ENCODE measurements at regions not wholly inside any gene's neighbourhood (a gene's known extent, or its start where the extent isn't known, plus 50 kb on each side); places are given as distances from the start of the nearest gene placed in this dataset.

DNA sequence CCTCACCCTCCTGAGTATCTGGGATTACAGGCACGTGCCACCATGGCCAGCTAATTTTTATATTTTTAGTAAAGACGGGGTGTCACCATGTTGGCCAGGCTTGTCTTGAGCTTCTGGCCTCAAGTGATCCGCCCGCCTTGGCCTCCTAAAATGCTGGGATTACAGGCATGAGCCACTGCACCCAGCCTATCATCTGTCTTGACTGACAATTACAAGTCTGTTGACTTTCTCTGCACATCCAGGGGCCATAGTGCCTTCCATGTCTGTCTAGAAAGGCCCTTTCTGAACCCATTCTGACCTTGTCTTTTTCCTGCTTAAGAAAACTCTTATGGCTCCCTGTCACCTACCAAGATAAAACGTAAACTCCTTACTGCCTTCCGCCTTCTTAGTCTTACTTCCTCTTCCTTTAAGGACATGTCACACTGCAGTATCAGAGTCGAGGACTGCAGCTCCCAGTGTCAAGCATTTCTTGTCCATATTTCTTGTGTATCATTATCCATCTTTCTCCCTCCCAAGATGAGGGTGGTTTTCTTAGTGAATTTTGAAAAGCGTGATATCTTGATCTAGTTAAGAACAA is 49.9 kb upstream of the SHB start:
- no peak for DNase-seq
- H3K27me3 Mint-ChIP-seq, result peaks cover 10 to 11% of the 10 kb centered on the region in 2 donors
- Histone ChIP-seq H3K27me3 (replicated peaks in 1 of 2; ENCODE audit: control insufficient read depth in 2 of 2, extremely low read depth in 1 of 2, insufficient read depth in 2 of 2, low read length in 1 of 2) (peaks cover 0 to 15% of the 10 kb centered on the region in 2 experiments), H3K27ac (ENCODE audit: low read length) (no peak overlapping the region), H3K4me3 (ENCODE audit: control insufficient read depth in 1 of 2, extremely low read depth in 1 of 2, low read length in 1 of 2) (no peak overlapping the region), H3K9me3 (no peaks in the 10 kb centered on the region), H3K4me1 (ENCODE audit: control insufficient read depth in 1 of 2, extremely low read depth in 1 of 2, insufficient read depth in 2 of 2, low read length in 2 of 2) (no peaks in the 10 kb centered on the region), H3K36me3 (ENCODE audit: control insufficient read depth in 2 of 2, extremely low read depth in 1 of 2, insufficient read depth in 1 of 2, low read length in 1 of 2) (no peaks in the 10 kb centered on the region)
- H3K4me1 Mint-ChIP-seq, result no peaks in the 10 kb centered on the region
- 75% methylated on average over 5 of the region's 8 CpGs for WGBS (ENCODE audit: insufficient coverage)
- no peak for ATAC-seq (replicated peaks in 1 of 4)
- no peaks in the 10 kb centered on the region for H3K9me3 Mint-ChIP-seq
- H3K27ac Mint-ChIP-seq, result no peak overlapping the region
- no peak overlapping the region for H3K4me3 Mint-ChIP-seq
- POLR2A ChIA-PET, result no interaction called here
- H3K36me3 Mint-ChIP-seq, result no peaks in the 10 kb centered on the region
- CTCF ChIA-PET, result no interaction called here

All from T-cell (primary cell).